GM23248 (cell line): ENCODE measurements at regions not wholly inside any gene's neighbourhood (a gene's known extent, or its start where the extent isn't known, plus 50 kb on each side); places are given as distances from the start of the nearest gene placed in this dataset.

ENCODE experiments used
- DNase-seq: peaks from one replicate; pipeline ENCODE4 v3.0.0-alpha.2; 2015
- H2AFZ ChIP-seq: fragments of 200-600 bp; sonication (generic); 2 replicates; pipeline ENCODE4 v1.6.1; 2016; ENCODE audit warnings: antibody characterized with exemption
- H3F3A ChIP-seq: fragments of 200-600 bp; sonication (generic); 2 replicates; pipeline ENCODE4 v1.6.1; 2016; ENCODE audit warnings: mild to moderate bottlenecking, antibody characterized with exemption, mixed run types; ENCODE audit not compliant: insufficient read depth
- H3K27ac ChIP-seq: fragments of 200-600 bp; sonication (generic); 2 replicates; pipeline ENCODE4 v1.5.1; 2016; ENCODE audit warnings: mild to moderate bottlenecking
- H3K27me3 ChIP-seq: fragments of 200-600 bp; sonication (generic); replicated peaks from 2 replicates; pipeline ENCODE4 v1.6.1; 2016; ENCODE audit warnings: mild to moderate bottlenecking; ENCODE audit not compliant: insufficient read depth
- H3K36me3 ChIP-seq: fragments of 200-600 bp; sonication (generic); 2 replicates; pipeline ENCODE4 v1.6.1; 2016; ENCODE audit warnings: low read depth, mild to moderate bottlenecking
- H3K4me1 ChIP-seq: fragments of 200-600 bp; sonication (generic); 2 replicates; pipeline ENCODE4 v1.6.1; 2016; ENCODE audit warnings: mild to moderate bottlenecking; ENCODE audit not compliant: insufficient read depth
- H3K4me2 ChIP-seq: fragments of 200-600 bp; sonication (generic); one replicate; pipeline ENCODE4 v1.6.1; 2016; ENCODE audit warnings: mild to moderate bottlenecking; ENCODE audit not compliant: unreplicated experiment
- H3K4me3 ChIP-seq: fragments of 200-600 bp; sonication (generic); 2 replicates; pipeline ENCODE4 v1.5.1; 2016; ENCODE audit warnings: mild to moderate bottlenecking
- H3K79me2 ChIP-seq: fragments of 200-600 bp; sonication (generic); 2 replicates; pipeline ENCODE4 v1.6.1; 2016; ENCODE audit warnings: mild to moderate bottlenecking; ENCODE audit not compliant: insufficient read depth
- H3K9ac ChIP-seq: fragments of 200-600 bp; sonication (generic); 2 replicates; pipeline ENCODE4 v1.6.1; 2016; ENCODE audit warnings: mild to moderate bottlenecking
- H3K9me2 ChIP-seq: fragments of 200-600 bp; sonication (generic); 2 replicates; pipeline ENCODE4 v1.6.1; 2016; ENCODE audit warnings: mixed run types, mild to moderate bottlenecking, moderate library complexity; ENCODE audit not compliant: insufficient read depth
- H3K9me3 ChIP-seq: fragments of 200-600 bp; sonication (generic); one replicate; pipeline ENCODE4 v1.6.1; 2017; ENCODE audit warnings: low read depth
- H4K20me1 ChIP-seq: fragments of 200-600 bp; sonication (generic); 2 replicates; pipeline ENCODE4 v1.6.0; 2016; ENCODE audit not compliant: insufficient read depth
- EZH2 ChIP-seq: fragments of 200-600 bp; sonication (generic); IDR thresholded peaks from 2 replicates; pipeline ENCODE4 v1.6.1; 2018; ENCODE audit warnings: antibody characterized with exemption, mild to moderate bottlenecking; ENCODE audit not compliant: insufficient read depth, poor library complexity, severe bottlenecking
- EZH2phosphoT487 ChIP-seq: fragments of 200-600 bp; sonication (generic); IDR thresholded peaks from 2 replicates; pipeline ENCODE4 v1.6.1; 2018; ENCODE audit warnings: antibody characterized with exemption, moderate library complexity, mild to moderate bottlenecking, low read depth; ENCODE audit not compliant: insufficient read depth
- WGBS, 2 experiments: methylation state at CpG; one replicate each; pipeline ENCODE4 v1.1.6; 2015 to 2017; ENCODE audit warnings: low lambda C conversion rate in 2 of 2, low coverage in 1 of 2; ENCODE audit errors: missing lambda C conversion rate in 2 of 2; 5-methylcytosine and 5-hydroxymethylcytosine counted together
- in situ Hi-C: fragments of 300-500 bp; cut with MboI; formaldehyde crosslinking; loops from 2 replicates; pipeline ENCODE4 v1.15.0; 2020

- H3K9me2 ChIP-seq = no peaks in the 10 kb centered on the region
- no peaks in the 10 kb centered on the region for H4K20me1 ChIP-seq
- WGBS, 2 experiments = 24% methylated on average over 8 of the region's 8 CpGs
- H3K4me2 ChIP-seq = no peak overlapping the region
- H3K4me1 ChIP-seq = no peaks in the 10 kb centered on the region
- H3F3A ChIP-seq = no peaks in the 10 kb centered on the region
- no peak overlapping the region for H3K27ac ChIP-seq
- no peak overlapping the region for H3K4me3 ChIP-seq
- no peaks in the 10 kb centered on the region for H3K27me3 ChIP-seq
- no peaks in the 10 kb centered on the region for H3K36me3 ChIP-seq
- TF ChIP-seq EZH2 = no peak
- no peak for TF ChIP-seq EZH2phosphoT487
- H3K9ac ChIP-seq = no peak overlapping the region
- in situ Hi-C loops = no loop called here
- no peaks in the 10 kb centered on the region for H3K79me2 ChIP-seq
- no peak overlapping the region for H2AFZ ChIP-seq
- H3K9me3 ChIP-seq = no peaks in the 10 kb centered on the region
- DNase-seq = peak; percentile 2
Observed at GRCh38 chr11:42462558-42463310, 849.1 kb upstream of the API5 start.

GRCh38 chr11:42465623-42466022, 846.2 kb upstream of the API5 start:
- no peaks in the 10 kb centered on the region for H3K4me1 ChIP-seq
- in situ Hi-C loops = no loop called here
- no peaks in the 10 kb centered on the region for H3K9me3 ChIP-seq
- H3K27me3 ChIP-seq = no peaks in the 10 kb centered on the region
- no peaks in the 10 kb centered on the region for H3K79me2 ChIP-seq
- H3K36me3 ChIP-seq = no peaks in the 10 kb centered on the region
- H3F3A ChIP-seq = no peaks in the 10 kb centered on the region
- DNase-seq = no peak
- H3K27ac ChIP-seq = no peak overlapping the region
- H3K4me2 ChIP-seq = no peak overlapping the region
- H3K9ac ChIP-seq = no peak overlapping the region
- TF ChIP-seq EZH2 (no peak), EZH2phosphoT487 (no peak)
- no peaks in the 10 kb centered on the region for H4K20me1 ChIP-seq
- WGBS, 2 experiments = 30 to 32% methylated on average over 2 of the region's 2 CpGs
- H3K4me3 ChIP-seq = no peak overlapping the region
- no peaks in the 10 kb centered on the region for H3K9me2 ChIP-seq
- H2AFZ ChIP-seq = no peak overlapping the region

GRCh38 chr11:42473106-42473505, 838.7 kb upstream of the API5 start:
- Histone ChIP-seq H3F3A (no peaks in the 10 kb centered on the region), H3K4me3 (no peak overlapping the region), H3K9me3 (no peaks in the 10 kb centered on the region), H3K79me2 (no peaks in the 10 kb centered on the region), H2AFZ (no peak overlapping the region), H3K27me3 (no peaks in the 10 kb centered on the region), H3K9ac (no peak overlapping the region), H3K4me2 (no peak overlapping the region), H3K4me1 (no peaks in the 10 kb centered on the region), H3K27ac (no peak overlapping the region), H3K36me3 (no peaks in the 10 kb centered on the region), H4K20me1 (no peaks in the 10 kb centered on the region), H3K9me2 (no peaks in the 10 kb centered on the region)
- in situ Hi-C loops = no loop called here
- TF ChIP-seq EZH2 (no peak), EZH2phosphoT487 (no peak)
- DNase-seq = no peak
- WGBS, 2 experiments = 27 to 44% methylated on average over 4 of the region's 4 CpGs

GRCh38 chr11:42482822-42483221, 829.0 kb upstream of the API5 start:
- H3K27ac ChIP-seq = no peak overlapping the region
- no peak overlapping the region for H2AFZ ChIP-seq
- H3K9ac ChIP-seq = no peak overlapping the region
- no peak for DNase-seq
- no peak overlapping the region for H3K4me3 ChIP-seq
- H3K79me2 ChIP-seq = no peaks in the 10 kb centered on the region
- no peaks in the 10 kb centered on the region for H3K36me3 ChIP-seq
- H3K9me3 ChIP-seq = no peaks in the 10 kb centered on the region
- in situ Hi-C loops = no loop called here
- no peaks in the 10 kb centered on the region for H3K4me1 ChIP-seq
- no peak for TF ChIP-seq EZH2
- no peak for TF ChIP-seq EZH2phosphoT487
- no peaks in the 10 kb centered on the region for H4K20me1 ChIP-seq
- H3K9me2 ChIP-seq = no peaks in the 10 kb centered on the region
- no peaks in the 10 kb centered on the region for H3K27me3 ChIP-seq
- H3K4me2 ChIP-seq = no peak overlapping the region
- no peaks in the 10 kb centered on the region for H3F3A ChIP-seq

- Histone ChIP-seq H3K27me3 (no peaks in the 10 kb centered on the region), H3F3A (no peaks in the 10 kb centered on the region), H3K36me3 (no peaks in the 10 kb centered on the region), H3K4me1 (no peaks in the 10 kb centered on the region), H3K4me3 (no peak overlapping the region), H2AFZ (no peak overlapping the region), H3K9ac (no peak overlapping the region), H3K9me3 (no peaks in the 10 kb centered on the region), H3K79me2 (no peaks in the 10 kb centered on the region), H3K4me2 (no peak overlapping the region), H3K27ac (no peak overlapping the region), H4K20me1 (no peaks in the 10 kb centered on the region), H3K9me2 (no peaks in the 10 kb centered on the region)
- 14 to 19% methylated on average over 3 of the region's 3 CpGs for WGBS, 2 experiments
- no peak for DNase-seq
- TF ChIP-seq EZH2 = no peak
- no peak for TF ChIP-seq EZH2phosphoT487
- in situ Hi-C loops = no loop called here
Observed at GRCh38 chr11:42490506-42490905, 821.3 kb upstream of the API5 start.
